Hepatocyte (in vitro differentiated cells): ENCODE measurements at regions not wholly inside any gene's neighbourhood (a gene's known extent, or its start where the extent isn't known, plus 50 kb on each side); places are given as distances from the start of the nearest gene placed in this dataset.
A peak's percentile ranks its signal among the peaks of the same experiment; 100 is the strongest.

Experiments used
- DNase-seq: peaks from one replicate; pipeline ENCODE4 v3.0.0-alpha.2; 2016; ENCODE audit warnings: low spot score
- H2AFZ ChIP-seq: fragments of 200-600 bp; sonication (generic); 2 replicates; pipeline ENCODE4 v1.6.0; 2016; ENCODE audit warnings: antibody characterized with exemption, mild to moderate bottlenecking
- H3K27ac ChIP-seq: fragments of 200-600 bp; sonication (generic); 2 replicates; pipeline ENCODE4 v1.5.1; 2016; ENCODE audit warnings: mild to moderate bottlenecking
- H3K27me3 ChIP-seq: fragments of 200-600 bp; sonication (generic); 2 replicates; pipeline ENCODE4 v1.6.1; 2016
- H3K36me3 ChIP-seq: fragments of 200-600 bp; sonication (generic); replicated peaks from 2 replicates; pipeline ENCODE4 v1.5.1; 2016; ENCODE audit warnings: low read depth; ENCODE audit not compliant: insufficient read depth
- H3K4me1 ChIP-seq: fragments of 200-600 bp; sonication (generic); 2 replicates; pipeline ENCODE4 v1.5.1; 2016; ENCODE audit warnings: mild to moderate bottlenecking, moderate library complexity; ENCODE audit not compliant: insufficient read depth
- H3K4me2 ChIP-seq: fragments of 200-600 bp; sonication (generic); 2 replicates; pipeline ENCODE4 v1.6.0; 2016
- H3K4me3 ChIP-seq: fragments of 200-600 bp; sonication (generic); 2 replicates; pipeline ENCODE4 v1.5.1; 2016; ENCODE audit warnings: mild to moderate bottlenecking
- H3K79me2 ChIP-seq: fragments of 200-600 bp; sonication (generic); 2 replicates; pipeline ENCODE4 v1.6.0; 2017; ENCODE audit warnings: mild to moderate bottlenecking
- H3K9me2 ChIP-seq: fragments of 200-600 bp; sonication (generic); replicated peaks from 2 replicates; pipeline ENCODE4 v1.6.0; 2017; ENCODE audit warnings: mild to moderate bottlenecking; ENCODE audit not compliant: insufficient read depth
- H3K9me3 ChIP-seq: fragments of 200-600 bp; sonication (generic); 2 replicates; pipeline ENCODE4 v1.5.1; 2016; ENCODE audit warnings: low read depth, mild to moderate bottlenecking
- H4K20me1 ChIP-seq: fragments of 200-600 bp; sonication (generic); 2 replicates; pipeline ENCODE4 v1.6.0; 2016; ENCODE audit warnings: mild to moderate bottlenecking; ENCODE audit not compliant: insufficient read depth, poor library complexity, severe bottlenecking
- CTCF ChIP-seq: fragments of 200-600 bp; sonication (generic); IDR thresholded peaks from 2 replicates; pipeline ENCODE4 v1.5.1; 2016; ENCODE audit warnings: antibody characterized with exemption, mild to moderate bottlenecking; ENCODE audit not compliant: poor library complexity
- EZH2 ChIP-seq: fragments of 200-600 bp; sonication (generic); IDR thresholded peaks from 2 replicates; pipeline ENCODE4 v1.6.1; 2016; ENCODE audit warnings: antibody characterized with exemption, mild to moderate bottlenecking, borderline replicate concordance
- EZH2phosphoT487 ChIP-seq: fragments of 200-600 bp; sonication (generic); IDR thresholded peaks from one replicate; pipeline ENCODE4 v1.6.1; 2018; ENCODE audit warnings: antibody characterized with exemption, mild to moderate bottlenecking, low read depth, moderate library complexity; ENCODE audit not compliant: unreplicated experiment, severe bottlenecking
- WGBS: methylation state at CpG from one replicate; pipeline ENCODE4 v1.1.6; 2016; ENCODE audit warnings: low lambda C conversion rate; ENCODE audit errors: missing lambda C conversion rate; 5-methylcytosine and 5-hydroxymethylcytosine counted together

- Histone ChIP-seq H3K4me2 (peak overlapping the region; percentile 93), H3K27me3 (peaks cover 23% of the 10 kb centered on the region), H3K4me1 (peaks cover 18% of the 10 kb centered on the region), H3K36me3 (no peaks in the 10 kb centered on the region), H4K20me1 (peaks cover 42% of the 10 kb centered on the region), H3K9me2 (no peaks in the 10 kb centered on the region), H3K27ac (no peak overlapping the region), H2AFZ (no peak overlapping the region), H3K9me3 (no peaks in the 10 kb centered on the region), H3K4me3 (peak overlapping the region; percentile 37), H3K79me2 (peaks cover 63% of the 10 kb centered on the region)
- 83% methylated on average over 28 of the region's 28 CpGs for WGBS
- no peak for DNase-seq
- TF ChIP-seq EZH2 (no peak), EZH2phosphoT487 (no peak)
These were observed 76.4 kb upstream of the PPARA start for GRCh38 chr22:46073683-46074504.

GRCh38 chr22:46074771-46075551, 75.4 kb upstream of the PPARA start:
- WGBS: 89% methylated on average over 19 of the region's 19 CpGs
- peaks cover 13% of the 10 kb centered on the region for H3K27me3 ChIP-seq
- peaks cover 16% of the 10 kb centered on the region for H3K4me1 ChIP-seq
- H3K4me3 ChIP-seq: no peak overlapping the region
- no peak for DNase-seq
- peak overlapping the region; percentile 93 for H3K4me2 ChIP-seq
- no peaks in the 10 kb centered on the region for H3K9me2 ChIP-seq
- H4K20me1 ChIP-seq: peaks cover 49% of the 10 kb centered on the region
- TF ChIP-seq EZH2: no peak
- TF ChIP-seq CTCF: no peak
- TF ChIP-seq EZH2phosphoT487: no peak
- no peaks in the 10 kb centered on the region for H3K36me3 ChIP-seq
- no peak overlapping the region for H3K27ac ChIP-seq
- no peaks in the 10 kb centered on the region for H3K9me3 ChIP-seq
- peaks cover 67% of the 10 kb centered on the region for H3K79me2 ChIP-seq
- no peak overlapping the region for H2AFZ ChIP-seq

- Histone ChIP-seq H3K36me3 (no peaks in the 10 kb centered on the region), H4K20me1 (peaks cover 54% of the 10 kb centered on the region), H3K27ac (no peak overlapping the region), H3K4me1 (peaks cover 15% of the 10 kb centered on the region), H3K79me2 (peaks cover 67% of the 10 kb centered on the region), H2AFZ (no peak overlapping the region), H3K4me2 (no peak overlapping the region), H3K4me3 (no peak overlapping the region), H3K9me2 (no peaks in the 10 kb centered on the region), H3K27me3 (peaks cover 7% of the 10 kb centered on the region), H3K9me3 (no peaks in the 10 kb centered on the region)
- 92% methylated on average over 15 of the region's 15 CpGs for WGBS
- no peak for DNase-seq
- TF ChIP-seq EZH2 (no peak), EZH2phosphoT487 (no peak), CTCF (no peak)
These were observed 74.4 kb upstream of the PPARA start for GRCh38 chr22:46075764-46076531.
